CD4-positive, CD25-positive, alpha-beta regulatory T cell (primary cell): ENCODE measurements at regions not wholly inside any gene's neighbourhood (a gene's known extent, or its start where the extent isn't known, plus 50 kb on each side); places are given as distances from the start of the nearest gene placed in this dataset.

ENCODE experiments used
- ATAC-seq, 2 donors: fragments of 150-1000 bp; cut with Tn5 transposase; one replicate each; pipeline ENCODE4 v1.10.0; 2021; ENCODE audit warnings: low read depth in 2 of 2, moderate number of reproducible peaks in 2 of 2, moderate library complexity in 1 of 2
- DNase-seq, 3 donors: peaks; one replicate each; pipeline versions ENCODE4 v3.0.0 to v3.0.0-alpha.2; 2012 to 2022; ENCODE audit warnings: mixed read lengths in 1 of 3
- H3K27ac ChIP-seq: one replicate; pipeline ENCODE4 v1.7.0; 2013; ENCODE audit warnings: mild to moderate bottlenecking, low read length; ENCODE audit not compliant: insufficient read depth, poor library complexity, severe bottlenecking
- H3K27me3 ChIP-seq: one replicate; pipeline ENCODE4 v1.7.0; 2013; ENCODE audit warnings: low read length; ENCODE audit not compliant: control insufficient read depth, insufficient read depth
- H3K36me3 ChIP-seq: one replicate; pipeline ENCODE4 v1.7.0; 2013; ENCODE audit warnings: mild to moderate bottlenecking, low read length, moderate library complexity; ENCODE audit not compliant: control insufficient read depth, insufficient read depth
- H3K4me1 ChIP-seq: 2 replicates; pipeline ENCODE4 v1.7.0; 2013; ENCODE audit warnings: mild to moderate bottlenecking, low read length; ENCODE audit not compliant: insufficient read depth, control insufficient read depth, poor library complexity, severe bottlenecking
- H3K4me3 ChIP-seq: one replicate; pipeline ENCODE4 v1.7.0; 2013; ENCODE audit warnings: low read depth, mild to moderate bottlenecking, low read length, moderate library complexity
- H3K9me3 ChIP-seq, 2 experiments: 1 replicate in 1 of 2; 2 replicates in 1 of 2; pipeline ENCODE4 v1.7.0; 2013; ENCODE audit warnings: low read length in 2 of 2, mild to moderate bottlenecking in 1 of 2, moderate library complexity in 1 of 2; ENCODE audit not compliant: control insufficient read depth in 2 of 2
- H3K27ac Mint-ChIP-seq, 3 donors: one replicate each; pipeline ENCODE4 v1.8.0; 2020 to 2022; ENCODE audit warnings: mild to moderate bottlenecking in 3 of 3, mixed read lengths in 3 of 3, moderate library complexity in 2 of 3
- H3K27me3 Mint-ChIP-seq: one replicate; pipeline ENCODE4 v1.8.0; 2022; ENCODE audit warnings: mild to moderate bottlenecking, mixed read lengths
- H3K36me3 Mint-ChIP-seq: one replicate; pipeline ENCODE4 v1.8.0; 2020; ENCODE audit warnings: mixed read lengths
- H3K4me1 Mint-ChIP-seq, 4 donors: one replicate each; pipeline ENCODE4 v1.8.0; 2020 to 2022; ENCODE audit warnings: mixed read lengths in 4 of 4, mild to moderate bottlenecking in 1 of 4
- H3K4me3 Mint-ChIP-seq, 4 donors: one replicate each; pipeline ENCODE4 v1.8.0; 2020 to 2022; ENCODE audit warnings: mild to moderate bottlenecking in 4 of 4, mixed read lengths in 4 of 4, moderate library complexity in 3 of 4
- H3K9me3 Mint-ChIP-seq, 7 donors: one replicate each; pipeline ENCODE4 v1.8.0; 2020 to 2022; ENCODE audit warnings: mixed read lengths in 7 of 7, mild to moderate bottlenecking in 3 of 7, moderate library complexity in 2 of 7

- no peak for ATAC-seq
- Mint-ChIP-seq H3K36me3 (no peaks in the 10 kb centered on the region), H3K27ac (no peak overlapping the region), H3K9me3 (peaks cover 0 to 7% (median 0%) of the 10 kb centered on the region in 7 donors), H3K27me3 (no peaks in the 10 kb centered on the region), H3K4me3 (no peak overlapping the region), H3K4me1 (no peaks in the 10 kb centered on the region)
- H3K9me3 ChIP-seq = no peaks in the 10 kb centered on the region
- no peak overlapping the region for H3K27ac ChIP-seq
- H3K36me3 ChIP-seq = no peaks in the 10 kb centered on the region
- no peaks in the 10 kb centered on the region for H3K4me1 ChIP-seq
- H3K27me3 ChIP-seq = no peaks in the 10 kb centered on the region
- H3K4me3 ChIP-seq = no peak overlapping the region
- DNase-seq = no peak
Observed at GRCh38 chr5:114001076-114001475, 360.8 kb upstream of the KCNN2 start.

GRCh38 chr5:114006582-114006981, 355.3 kb upstream of the KCNN2 start:
- H3K4me3 Mint-ChIP-seq = no peak overlapping the region
- H3K4me1 Mint-ChIP-seq = no peaks in the 10 kb centered on the region
- ATAC-seq (no peak), DNase-seq (no peak)
- Histone ChIP-seq H3K9me3 (no peaks in the 10 kb centered on the region), H3K4me1 (no peaks in the 10 kb centered on the region), H3K36me3 (no peaks in the 10 kb centered on the region), H3K4me3 (no peak overlapping the region), H3K27ac (no peak overlapping the region), H3K27me3 (no peaks in the 10 kb centered on the region)
- H3K27ac Mint-ChIP-seq = no peak overlapping the region
- H3K9me3 Mint-ChIP-seq = peaks cover 0 to 6% (median 1%) of the 10 kb centered on the region in 7 donors
- H3K36me3 Mint-ChIP-seq = no peaks in the 10 kb centered on the region
- H3K27me3 Mint-ChIP-seq = no peaks in the 10 kb centered on the region

GRCh38 chr5:114007678-114008077, 354.2 kb upstream of the KCNN2 start:
- no peak overlapping the region for H3K27ac ChIP-seq
- H3K9me3 Mint-ChIP-seq = peaks cover 0 to 3% (median 1%) of the 10 kb centered on the region in 7 donors

GRCh38 chr5:114010362-114010761, 351.5 kb upstream of the KCNN2 start:
- ATAC-seq (no peak), DNase-seq (no peak)
- H3K27me3 Mint-ChIP-seq = no peaks in the 10 kb centered on the region
- no peaks in the 10 kb centered on the region for H3K27me3 ChIP-seq
- no peaks in the 10 kb centered on the region for H3K9me3 ChIP-seq
- no peak overlapping the region for H3K4me3 ChIP-seq
- H3K36me3 Mint-ChIP-seq = no peaks in the 10 kb centered on the region
- H3K27ac Mint-ChIP-seq = no peak overlapping the region
- H3K36me3 ChIP-seq = no peaks in the 10 kb centered on the region
- H3K4me1 Mint-ChIP-seq = no peaks in the 10 kb centered on the region
- no peak overlapping the region for H3K4me3 Mint-ChIP-seq
- H3K4me1 ChIP-seq = no peaks in the 10 kb centered on the region
- peaks cover 0 to 4% (median 1%) of the 10 kb centered on the region in 7 donors for H3K9me3 Mint-ChIP-seq
- H3K27ac ChIP-seq = no peak overlapping the region

More at GRCh38 chr5:114007678-114008077, 354.2 kb upstream of the KCNN2 start:
- Histone ChIP-seq H3K9me3 (no peaks in the 10 kb centered on the region), H3K36me3 (no peaks in the 10 kb centered on the region), H3K27me3 (no peaks in the 10 kb centered on the region), H3K4me3 (no peak overlapping the region), H3K4me1 (no peaks in the 10 kb centered on the region)
- no peak overlapping the region for H3K4me3 Mint-ChIP-seq
- H3K27me3 Mint-ChIP-seq = no peaks in the 10 kb centered on the region
- no peak for DNase-seq
- no peak for ATAC-seq
- H3K36me3 Mint-ChIP-seq = no peaks in the 10 kb centered on the region
- no peak overlapping the region for H3K27ac Mint-ChIP-seq
- H3K4me1 Mint-ChIP-seq = no peaks in the 10 kb centered on the region

GRCh38 chr5:114018186-114018585, 343.7 kb upstream of the KCNN2 start:
- no peaks in the 10 kb centered on the region for H3K27me3 ChIP-seq
- H3K4me3 Mint-ChIP-seq = no peak overlapping the region
- no peak overlapping the region for H3K27ac Mint-ChIP-seq
- DNase-seq (no peak), ATAC-seq (no peak)
- peaks cover 0 to 5% (median 0%) of the 10 kb centered on the region in 7 donors for H3K9me3 Mint-ChIP-seq
- H3K36me3 Mint-ChIP-seq = no peaks in the 10 kb centered on the region
- no peak overlapping the region for H3K27ac ChIP-seq
- no peaks in the 10 kb centered on the region for H3K9me3 ChIP-seq
- no peaks in the 10 kb centered on the region for H3K36me3 ChIP-seq
- H3K4me3 ChIP-seq = no peak overlapping the region
- no peaks in the 10 kb centered on the region for H3K27me3 Mint-ChIP-seq
- H3K4me1 Mint-ChIP-seq = no peaks in the 10 kb centered on the region
- no peaks in the 10 kb centered on the region for H3K4me1 ChIP-seq

DNA sequence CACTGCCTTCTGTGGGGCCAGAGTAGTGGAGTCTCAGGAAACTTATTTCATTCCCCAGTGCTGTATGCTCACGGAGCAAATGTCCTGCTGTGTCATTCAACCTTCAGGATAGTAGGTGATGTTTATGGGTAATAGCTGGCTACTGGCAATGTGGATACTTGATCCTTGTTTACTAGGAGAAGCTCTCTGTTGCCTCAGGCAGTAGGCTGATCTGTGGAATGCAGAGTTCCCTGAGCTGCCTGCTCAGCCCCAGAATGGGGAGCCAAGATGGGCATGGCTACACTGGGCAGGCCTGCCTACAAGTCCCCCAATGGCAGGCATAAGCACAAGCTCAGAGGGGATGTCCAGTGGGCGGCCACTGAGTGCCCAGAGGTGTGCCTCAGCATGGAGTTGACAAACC, 323.1 kb upstream of the KCNN2 start:
- Mint-ChIP-seq H3K4me3 (no peak overlapping the region), H3K27me3 (no peaks in the 10 kb centered on the region), H3K9me3 (peaks cover under 1 to 17% (median 6%) of the 10 kb centered on the region in 7 donors), H3K27ac (no peak overlapping the region), H3K4me1 (no peaks in the 10 kb centered on the region), H3K36me3 (no peaks in the 10 kb centered on the region)
- Histone ChIP-seq H3K36me3 (no peaks in the 10 kb centered on the region), H3K27me3 (no peaks in the 10 kb centered on the region), H3K9me3 (no peaks in the 10 kb centered on the region), H3K27ac (no peak overlapping the region), H3K4me1 (no peaks in the 10 kb centered on the region), H3K4me3 (no peak overlapping the region)
- DNase-seq (no peak), ATAC-seq (no peak)

- no peaks in the 10 kb centered on the region for H3K36me3 ChIP-seq
- Mint-ChIP-seq H3K4me1 (no peaks in the 10 kb centered on the region), H3K27me3 (peaks cover 11% of the 10 kb centered on the region), H3K27ac (no peak overlapping the region), H3K4me3 (no peak overlapping the region), H3K36me3 (no peaks in the 10 kb centered on the region), H3K9me3 (peaks cover 0 to 4% (median 2%) of the 10 kb centered on the region in 7 donors)
- no peaks in the 10 kb centered on the region for H3K4me1 ChIP-seq
- ATAC-seq (no peak), DNase-seq (no peak)
- no peak overlapping the region for H3K27ac ChIP-seq
- no peak overlapping the region for H3K4me3 ChIP-seq
- H3K27me3 ChIP-seq = peaks cover 9% of the 10 kb centered on the region
- H3K9me3 ChIP-seq = no peaks in the 10 kb centered on the region
Observed at GRCh38 chr5:114050087-114050486, 311.8 kb upstream of the KCNN2 start.

DNA sequence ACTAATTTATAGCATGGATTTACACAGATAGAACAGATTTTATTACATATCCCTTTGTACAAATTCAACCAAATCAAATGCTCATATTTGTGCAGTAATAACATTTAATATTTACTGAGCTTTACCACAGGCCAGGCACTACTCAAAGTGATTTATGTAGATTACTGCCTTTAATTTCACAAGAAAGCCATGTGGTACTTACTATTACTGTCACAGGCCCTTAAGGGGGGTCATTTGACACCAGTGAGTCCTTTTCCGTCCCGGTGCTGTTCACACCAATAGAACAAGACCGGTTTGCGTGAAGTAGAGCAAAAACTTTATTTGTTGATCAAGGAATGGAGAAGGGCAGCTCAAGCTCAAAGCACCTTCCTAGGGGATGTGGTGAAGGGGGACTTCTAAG, 308.5 kb upstream of the KCNN2 start:
- no peaks in the 10 kb centered on the region for H3K36me3 ChIP-seq
- no peak overlapping the region for H3K27ac ChIP-seq
- Mint-ChIP-seq H3K27me3 (peaks cover 33% of the 10 kb centered on the region), H3K4me1 (no peaks in the 10 kb centered on the region), H3K36me3 (no peaks in the 10 kb centered on the region), H3K9me3 (peaks cover 0 to 2% (median 0%) of the 10 kb centered on the region in 7 donors), H3K4me3 (no peak overlapping the region), H3K27ac (no peak overlapping the region)
- H3K4me3 ChIP-seq = no peak overlapping the region
- H3K4me1 ChIP-seq = no peaks in the 10 kb centered on the region
- H3K27me3 ChIP-seq = peaks cover 18% of the 10 kb centered on the region
- ATAC-seq (no peak), DNase-seq (no peak)
- H3K9me3 ChIP-seq = no peaks in the 10 kb centered on the region
